WERI-Rb-1 (cell line): ENCODE measurements at regions not wholly inside any gene's neighbourhood (a gene's known extent, or its start where the extent isn't known, plus 50 kb on each side); places are given as distances from the start of the nearest gene placed in this dataset.
"Not testable (repeated sequence)": the region's sequence is repeated elsewhere in the genome, so short reads cannot be mapped to it uniquely, and the experiment has no call there.

ENCODE experiments used
- DNase-seq: peaks from one replicate; pipeline ENCODE4 v3.0.0-alpha.2; 2020
- H3K27ac ChIP-seq: fragments of 250-450 bp; sonication (Bioruptor Pico); 2 replicates; pipeline ENCODE4 v1.5.1; 2020; ENCODE audit warnings: mild to moderate bottlenecking, moderate library complexity
- H3K27me3 ChIP-seq: fragments of 250-450 bp; sonication (Bioruptor Pico); 2 replicates; pipeline ENCODE4 v1.5.1; 2021; ENCODE audit warnings: mild to moderate bottlenecking, low read depth, moderate library complexity; ENCODE audit not compliant: insufficient read depth, severe bottlenecking
- H3K36me3 ChIP-seq: fragments of 250-450 bp; sonication (Bioruptor Pico); 2 replicates; pipeline ENCODE4 v1.5.1; 2020; ENCODE audit warnings: mild to moderate bottlenecking, moderate library complexity
- H3K4me3 ChIP-seq: 2 replicates; pipeline ENCODE4 v1.5.1; 2011; ENCODE audit warnings: low read depth, mild to moderate bottlenecking, control low read depth, low read length
- H3K9me3 ChIP-seq: fragments of 250-450 bp; sonication (Bioruptor Pico); 2 replicates; pipeline ENCODE4 v1.5.1; 2021; ENCODE audit warnings: mild to moderate bottlenecking, moderate library complexity; ENCODE audit not compliant: severe bottlenecking
- TF ChIP-seq, protein P1 (sequence below): IDR thresholded peaks from 2 replicates; pipeline ENCODE4 v1.5.1; 2011; ENCODE audit warnings: low read depth, mild to moderate bottlenecking, control low read depth, inconsistent platforms, low read length

DNA sequence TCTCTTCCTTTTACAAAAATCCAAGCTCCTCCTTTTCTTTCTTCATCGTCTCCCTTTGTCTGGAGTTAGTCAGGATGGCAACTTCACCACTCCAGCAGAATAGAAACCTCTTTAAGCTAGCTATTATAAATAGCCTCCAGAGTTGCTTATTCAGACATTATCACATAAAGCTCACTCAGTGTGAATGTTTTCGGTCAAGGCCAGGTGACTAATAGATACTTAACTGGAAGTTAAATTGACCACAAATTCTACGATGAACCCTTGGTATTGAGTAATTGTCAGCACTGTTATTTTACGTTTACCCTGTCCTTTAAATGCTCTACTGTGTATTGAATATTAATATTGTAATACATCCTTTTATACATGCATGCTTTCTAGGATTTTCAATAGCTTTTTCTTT lies 340.4 kb downstream of the OTUD1 start:
- no peaks in the 10 kb centered on the region for H3K9me3 ChIP-seq
- no peaks in the 10 kb centered on the region for H3K27me3 ChIP-seq
- H3K27ac ChIP-seq: no peak overlapping the region
- no peak for DNase-seq
- no peaks in the 10 kb centered on the region for H3K36me3 ChIP-seq
- TF ChIP-seq, protein P1, sequence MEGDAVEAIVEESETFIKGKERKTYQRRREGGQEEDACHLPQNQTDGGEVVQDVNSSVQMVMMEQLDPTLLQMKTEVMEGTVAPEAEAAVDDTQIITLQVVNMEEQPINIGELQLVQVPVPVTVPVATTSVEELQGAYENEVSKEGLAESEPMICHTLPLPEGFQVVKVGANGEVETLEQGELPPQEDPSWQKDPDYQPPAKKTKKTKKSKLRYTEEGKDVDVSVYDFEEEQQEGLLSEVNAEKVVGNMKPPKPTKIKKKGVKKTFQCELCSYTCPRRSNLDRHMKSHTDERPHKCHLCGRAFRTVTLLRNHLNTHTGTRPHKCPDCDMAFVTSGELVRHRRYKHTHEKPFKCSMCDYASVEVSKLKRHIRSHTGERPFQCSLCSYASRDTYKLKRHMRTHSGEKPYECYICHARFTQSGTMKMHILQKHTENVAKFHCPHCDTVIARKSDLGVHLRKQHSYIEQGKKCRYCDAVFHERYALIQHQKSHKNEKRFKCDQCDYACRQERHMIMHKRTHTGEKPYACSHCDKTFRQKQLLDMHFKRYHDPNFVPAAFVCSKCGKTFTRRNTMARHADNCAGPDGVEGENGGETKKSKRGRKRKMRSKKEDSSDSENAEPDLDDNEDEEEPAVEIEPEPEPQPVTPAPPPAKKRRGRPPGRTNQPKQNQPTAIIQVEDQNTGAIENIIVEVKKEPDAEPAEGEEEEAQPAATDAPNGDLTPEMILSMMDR: no peak
- no peak overlapping the region for H3K4me3 ChIP-seq

DNA sequence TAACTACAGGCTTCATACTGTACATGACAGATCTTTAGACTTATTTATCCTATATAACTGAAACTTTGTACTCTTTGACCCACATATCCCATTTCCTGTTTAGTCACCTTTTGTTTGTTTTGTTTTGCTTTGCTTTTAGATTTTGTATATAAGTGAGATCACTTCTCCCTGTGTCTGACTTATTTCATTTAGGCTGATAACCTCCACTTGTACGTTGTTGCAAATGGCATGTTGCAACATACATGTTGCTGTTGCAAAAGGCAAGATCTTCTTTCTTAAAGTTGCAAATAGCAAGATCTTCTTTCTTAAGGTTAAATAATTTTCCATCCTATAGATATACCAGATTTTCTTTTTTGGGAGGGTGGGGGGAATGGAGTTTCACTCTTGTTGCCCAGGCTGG lies 341.5 kb downstream of the OTUD1 start:
- Histone ChIP-seq H3K27ac (no peak overlapping the region), H3K36me3 (no peaks in the 10 kb centered on the region), H3K9me3 (no peaks in the 10 kb centered on the region), H3K27me3 (no peaks in the 10 kb centered on the region), H3K4me3 (no peak overlapping the region)
- DNase-seq: no peak
- TF ChIP-seq, protein P1: no peak

DNA sequence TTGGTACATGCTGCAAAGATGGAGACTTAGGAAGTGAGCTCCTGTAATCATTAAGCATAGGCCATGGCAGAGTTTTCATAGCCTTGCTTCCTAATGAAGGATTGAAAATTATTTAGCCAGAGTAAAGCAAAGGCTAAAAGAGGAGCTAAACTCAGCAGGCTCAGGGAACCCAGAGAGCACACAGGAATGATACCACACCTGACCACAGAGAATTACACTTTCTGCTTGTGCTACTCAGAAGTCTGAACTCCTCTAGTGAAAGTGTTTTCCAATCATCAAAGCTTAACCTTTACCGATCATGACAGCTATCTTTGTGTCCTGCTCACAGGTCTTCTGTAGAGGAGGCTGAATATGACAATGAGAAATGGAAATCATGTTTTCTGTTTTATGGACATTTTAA lies 347.7 kb downstream of the OTUD1 start:
- Histone ChIP-seq H3K36me3 (no peaks in the 10 kb centered on the region), H3K27ac (no peak overlapping the region), H3K9me3 (no peaks in the 10 kb centered on the region), H3K4me3 (no peak overlapping the region), H3K27me3 (no peaks in the 10 kb centered on the region)
- TF ChIP-seq, protein P1: no peak
- DNase-seq: no peak

DNA sequence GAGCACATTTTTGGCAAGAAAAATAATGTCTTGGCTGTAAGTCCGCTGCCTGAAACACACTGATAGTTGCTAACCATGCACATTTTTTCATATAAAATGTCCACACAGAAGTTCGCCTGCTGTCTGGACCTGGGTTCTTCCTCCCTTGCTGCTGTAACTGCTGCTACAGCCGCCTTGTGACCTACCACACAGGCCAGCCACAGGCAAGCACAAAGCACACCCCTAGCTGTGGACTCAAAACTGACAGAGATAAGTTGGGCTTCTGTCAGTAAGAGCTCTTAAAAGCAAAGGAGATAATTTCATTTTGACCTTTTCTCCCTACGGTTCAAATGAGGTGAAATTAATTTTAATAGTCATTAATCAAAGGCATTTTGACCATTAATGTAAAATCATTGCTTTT lies 354.7 kb downstream of the OTUD1 start:
- TF ChIP-seq, protein P1: no peak
- Histone ChIP-seq H3K4me3 (no peak overlapping the region), H3K9me3 (no peaks in the 10 kb centered on the region), H3K27ac (no peak overlapping the region), H3K36me3 (no peaks in the 10 kb centered on the region), H3K27me3 (no peaks in the 10 kb centered on the region)
- DNase-seq: no peak

DNA sequence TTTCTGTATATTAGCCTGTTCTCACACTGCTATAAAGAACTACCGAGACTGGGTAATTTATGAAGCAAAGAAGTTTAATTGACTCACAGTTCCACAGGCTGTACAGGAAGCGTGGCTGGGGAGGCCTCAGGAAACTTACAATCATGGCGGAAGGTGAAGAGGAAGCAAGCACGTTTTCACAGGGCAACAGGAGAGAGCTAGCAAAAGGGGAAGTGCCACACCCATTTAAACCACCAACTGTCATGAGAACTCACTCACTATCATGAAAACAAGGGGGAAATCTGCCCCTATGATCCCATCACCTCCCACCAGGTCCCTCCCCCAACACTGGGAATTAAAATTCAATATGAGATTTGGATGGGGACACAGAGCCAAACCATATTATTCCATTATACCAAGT lies 358.6 kb downstream of the OTUD1 start:
- DNase-seq, H3K27ac ChIP-seq, H3K27me3 ChIP-seq, H3K36me3 ChIP-seq, H3K4me3 ChIP-seq, H3K9me3 ChIP-seq: not testable (repeated sequence)

DNA sequence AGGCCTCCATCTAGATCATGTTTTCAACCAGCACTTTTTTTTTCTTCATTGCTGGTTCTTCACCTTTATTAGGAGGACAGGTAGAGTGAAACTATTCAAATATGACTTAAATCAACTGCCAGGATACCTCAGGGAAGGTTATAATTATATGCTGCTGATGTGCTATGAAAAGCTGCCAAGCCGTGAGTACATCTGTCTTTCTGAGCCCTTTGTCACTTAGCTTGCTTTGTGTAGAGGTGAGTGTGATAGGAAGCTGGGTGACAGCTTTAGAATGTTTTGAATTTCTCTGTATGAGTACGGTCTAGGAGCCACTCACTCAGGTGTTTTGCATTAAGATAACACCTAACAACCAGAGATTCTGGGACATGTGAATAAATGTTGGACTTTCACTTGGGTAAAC lies 365.2 kb downstream of the OTUD1 start:
- H3K27ac ChIP-seq: no peak overlapping the region
- H3K9me3 ChIP-seq: no peaks in the 10 kb centered on the region

More for the DNA sequence above, 365.2 kb downstream of the OTUD1 start:
- TF ChIP-seq, protein P1: no peak
- no peak for DNase-seq
- H3K27me3 ChIP-seq: no peaks in the 10 kb centered on the region
- H3K4me3 ChIP-seq: no peak overlapping the region
- H3K36me3 ChIP-seq: no peaks in the 10 kb centered on the region
